ENCODE measurements at regions not wholly inside any gene's neighbourhood (a gene's known extent, or its start where the extent isn't known, plus 50 kb on each side); places are given as distances from the start of the nearest gene placed in this dataset.

DNA sequence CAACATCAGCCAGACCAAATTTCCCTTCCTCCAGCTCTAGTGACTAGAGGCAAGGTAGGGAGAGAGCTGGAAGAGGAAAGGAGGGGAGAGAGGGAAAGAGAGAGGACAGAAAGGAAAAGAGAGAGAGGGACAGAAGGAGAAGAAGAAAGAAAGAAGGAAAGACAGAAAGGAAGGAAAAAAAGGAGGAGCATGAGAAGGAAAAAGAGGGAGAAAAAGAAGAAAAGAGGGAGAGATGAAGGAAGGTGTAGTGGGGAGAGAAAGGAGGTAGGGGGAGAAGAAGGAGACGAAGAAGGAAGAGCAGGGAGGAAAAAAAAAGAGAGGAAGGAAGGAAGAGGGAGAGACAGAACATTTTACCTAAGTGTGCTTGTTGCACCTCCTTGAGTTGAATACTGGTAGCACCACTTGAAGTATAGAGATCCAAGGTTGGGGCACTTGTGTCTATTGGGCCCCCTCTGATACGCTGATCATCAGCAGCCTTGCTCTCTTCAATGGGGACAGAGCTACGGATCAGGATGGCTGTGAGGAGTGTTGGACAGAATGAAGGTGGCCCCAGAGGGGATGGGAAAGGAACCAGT lies 232.5 kb downstream of the SUDS3 start:
- TF ChIP-seq, protein P1, sequence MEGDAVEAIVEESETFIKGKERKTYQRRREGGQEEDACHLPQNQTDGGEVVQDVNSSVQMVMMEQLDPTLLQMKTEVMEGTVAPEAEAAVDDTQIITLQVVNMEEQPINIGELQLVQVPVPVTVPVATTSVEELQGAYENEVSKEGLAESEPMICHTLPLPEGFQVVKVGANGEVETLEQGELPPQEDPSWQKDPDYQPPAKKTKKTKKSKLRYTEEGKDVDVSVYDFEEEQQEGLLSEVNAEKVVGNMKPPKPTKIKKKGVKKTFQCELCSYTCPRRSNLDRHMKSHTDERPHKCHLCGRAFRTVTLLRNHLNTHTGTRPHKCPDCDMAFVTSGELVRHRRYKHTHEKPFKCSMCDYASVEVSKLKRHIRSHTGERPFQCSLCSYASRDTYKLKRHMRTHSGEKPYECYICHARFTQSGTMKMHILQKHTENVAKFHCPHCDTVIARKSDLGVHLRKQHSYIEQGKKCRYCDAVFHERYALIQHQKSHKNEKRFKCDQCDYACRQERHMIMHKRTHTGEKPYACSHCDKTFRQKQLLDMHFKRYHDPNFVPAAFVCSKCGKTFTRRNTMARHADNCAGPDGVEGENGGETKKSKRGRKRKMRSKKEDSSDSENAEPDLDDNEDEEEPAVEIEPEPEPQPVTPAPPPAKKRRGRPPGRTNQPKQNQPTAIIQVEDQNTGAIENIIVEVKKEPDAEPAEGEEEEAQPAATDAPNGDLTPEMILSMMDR (IDR thresholded peaks at IDR 0.05), result no peak
- no peak for TF ChIP-seq POLR2AphosphoS5 (IDR thresholded peaks at IDR 0.05)
